Putamen (tissue), 1 donor: ENCODE measurements at regions not wholly inside any gene's neighbourhood (a gene's known extent, or its start where the extent isn't known, plus 50 kb on each side); places are given as distances from the start of the nearest gene placed in this dataset.
"Not testable (repeated sequence)": the region's sequence is repeated elsewhere in the genome, so short reads cannot be mapped to it uniquely, and the experiment has no call there.

Experiments used
- DNase-seq: peaks from one replicate; pipeline ENCODE4 v3.0.0-alpha.2; 2016; ENCODE audit warnings: low spot score

DNA sequence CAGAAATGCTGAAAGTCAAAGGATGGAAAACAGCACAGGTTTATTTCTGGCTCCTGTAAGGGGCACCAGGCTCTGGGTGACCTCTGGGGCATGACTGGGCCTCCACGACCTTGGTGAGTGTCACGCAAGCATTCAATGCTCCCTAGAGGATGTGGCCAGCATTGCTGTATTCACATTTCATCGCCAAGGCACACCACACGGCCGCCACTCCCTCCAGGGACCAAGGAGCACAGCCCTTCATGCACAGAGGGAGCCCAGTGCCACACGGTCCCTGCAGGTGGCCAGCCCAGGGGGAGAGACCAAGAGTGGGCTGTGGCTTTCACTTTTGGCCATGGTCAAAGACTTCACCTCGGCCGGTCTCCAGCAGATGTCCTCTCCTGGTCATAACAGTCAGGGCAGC, 137.4 kb upstream of the TNRC6C start:
- DNase-seq = no peak

GRCh38 chr17:77822302-77823030, 136.0 kb upstream of the TNRC6C start:
- no peak for DNase-seq

- DNase-seq = no peak
These were observed 134.3 kb upstream of the TNRC6C start for GRCh38 chr17:77824102-77824779.

GRCh38 chr17:77824780-77825280, 133.7 kb upstream of the TNRC6C start:
- no peak for DNase-seq

DNA sequence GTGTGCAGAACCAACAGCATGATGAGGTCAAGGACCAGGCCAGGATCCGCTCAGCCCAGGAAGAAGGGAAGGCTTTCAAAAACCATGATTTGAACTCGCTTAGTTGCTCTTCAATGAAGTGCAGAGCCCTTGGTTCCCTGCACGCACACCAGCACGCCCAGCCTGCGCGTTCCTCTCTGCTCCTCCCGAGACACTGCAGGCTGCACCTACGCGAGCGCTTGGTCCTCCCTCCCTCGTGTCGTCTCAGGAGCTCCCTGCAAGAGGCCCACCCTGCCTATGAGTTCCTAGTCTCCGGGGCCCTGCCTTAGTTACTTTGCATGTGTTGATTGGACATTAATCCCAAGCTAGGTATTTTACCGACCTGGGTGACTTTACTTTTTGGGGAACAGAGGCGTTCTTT, 132.9 kb upstream of the TNRC6C start:
- no peak for DNase-seq

DNA sequence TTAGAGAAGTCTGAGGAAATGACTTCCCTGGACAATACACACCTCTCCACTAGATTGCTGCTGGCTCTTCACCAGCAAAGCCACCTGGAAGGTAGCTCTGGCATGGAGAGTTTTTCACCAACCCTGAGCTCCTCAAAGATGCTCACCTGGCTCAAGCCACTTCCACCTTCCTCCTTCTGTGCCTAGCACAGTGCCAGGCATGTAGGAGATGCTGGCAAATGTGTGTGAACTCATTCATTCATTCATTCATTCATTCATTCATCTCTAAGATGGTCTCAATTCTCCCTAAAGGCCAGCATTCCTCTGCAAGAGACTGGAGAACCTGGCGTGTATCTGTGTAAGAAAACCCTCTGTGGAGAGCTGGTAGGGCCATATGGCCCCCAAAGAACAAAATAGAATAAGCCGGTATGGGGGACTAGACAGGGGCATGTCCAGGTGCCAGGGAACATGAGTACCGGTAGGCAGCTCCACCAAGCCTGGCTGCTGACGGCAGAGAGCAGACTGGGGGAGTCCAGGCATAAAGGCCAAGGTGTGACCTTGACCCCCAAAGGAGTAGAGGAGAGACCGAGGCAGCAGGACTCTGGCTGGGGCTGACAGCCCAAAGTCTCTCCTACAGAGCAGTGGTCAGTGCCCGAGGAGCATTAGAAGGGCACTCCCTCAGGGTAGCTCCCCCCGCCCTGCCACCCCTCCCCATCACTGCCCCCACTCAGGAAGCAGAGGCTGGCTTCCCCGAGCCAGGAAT, 132.2 kb upstream of the TNRC6C start:
- DNase-seq = no peak

DNA sequence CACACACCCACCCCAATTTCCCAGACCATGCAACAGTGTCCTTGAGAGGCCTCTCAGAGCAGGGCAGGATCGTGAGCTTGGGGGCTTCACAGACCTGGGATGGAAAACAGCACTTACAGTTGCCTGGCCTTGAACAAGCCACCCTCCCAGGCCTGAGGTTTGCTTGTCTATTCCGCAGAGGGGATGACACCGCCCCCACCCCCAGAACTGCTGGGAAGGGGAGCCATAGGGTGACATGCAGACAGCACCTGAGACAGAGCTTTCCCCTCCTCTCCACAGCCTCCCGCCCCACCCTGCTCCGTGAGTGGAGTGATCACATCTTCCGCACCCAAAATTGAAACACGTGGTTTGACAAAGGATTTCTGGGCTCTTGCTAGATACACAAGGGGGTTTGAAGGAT, 131.5 kb upstream of the TNRC6C start:
- DNase-seq = no peak

DNA sequence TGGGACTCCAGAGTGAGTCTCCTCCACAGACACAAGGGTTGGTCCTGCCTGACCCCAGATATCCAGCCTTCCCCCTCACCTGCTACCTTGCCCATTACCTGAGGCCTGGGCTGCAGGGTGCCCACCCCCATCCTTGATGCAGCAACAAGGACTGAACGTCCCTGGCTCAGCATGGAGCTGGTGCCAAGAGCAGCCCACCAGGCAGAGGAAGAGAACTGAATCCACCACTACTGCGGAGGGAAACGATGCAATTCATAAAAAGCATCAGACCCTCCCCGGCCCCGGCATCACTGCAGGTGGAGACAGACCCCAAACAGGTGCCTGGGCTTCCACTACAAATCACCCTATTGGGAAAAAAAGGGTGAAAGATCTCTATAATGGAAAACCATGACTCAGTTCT, 131.0 kb upstream of the TNRC6C start:
- no peak for DNase-seq

DNA sequence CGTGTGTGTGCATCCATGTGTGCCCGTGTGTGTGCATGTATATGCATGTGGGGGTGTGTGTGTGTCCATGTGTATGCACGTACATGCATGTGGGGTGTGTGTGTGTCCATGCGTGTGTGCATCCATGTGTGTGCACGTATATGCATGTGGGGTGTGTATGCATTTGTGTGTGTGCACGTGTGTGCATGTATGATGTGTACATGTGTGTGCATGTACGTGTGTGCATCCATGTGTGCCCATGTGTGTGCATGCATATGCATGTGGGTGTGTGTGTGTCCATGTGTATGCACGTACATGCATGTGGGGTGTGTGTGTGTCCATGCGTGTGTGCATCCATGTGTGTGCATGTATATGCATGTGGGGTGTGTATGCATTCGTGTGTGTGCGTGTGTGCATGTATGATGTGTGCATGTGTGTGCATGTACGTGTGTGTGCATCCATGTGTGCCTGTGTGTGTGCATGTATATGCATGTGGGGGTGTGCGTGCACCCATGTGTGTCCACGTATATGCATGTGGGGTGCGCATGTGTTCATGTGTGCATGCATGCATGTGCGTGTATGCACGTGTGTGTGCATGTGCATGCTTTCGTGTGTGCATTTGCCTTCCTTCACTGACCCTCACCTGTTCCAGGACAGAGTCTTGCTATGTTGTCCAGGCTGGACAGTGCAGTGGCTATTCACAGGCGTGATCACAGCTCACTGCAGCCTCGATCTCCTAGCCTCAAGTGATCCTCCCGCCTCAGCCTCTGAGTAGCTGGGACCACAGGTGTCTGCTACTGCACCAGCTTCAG, 129.6 kb upstream of the TNRC6C start:
- no peak for DNase-seq

- peak; percentile 39 for DNase-seq
These were observed 128.4 kb upstream of the TNRC6C start for GRCh38 chr17:77829843-77830799.

- no peak for DNase-seq
These were observed 127.6 kb upstream of the TNRC6C start for GRCh38 chr17:77830816-77831473.

- DNase-seq = no peak
These were observed 126.9 kb upstream of the TNRC6C start for GRCh38 chr17:77831474-77832179.

DNA sequence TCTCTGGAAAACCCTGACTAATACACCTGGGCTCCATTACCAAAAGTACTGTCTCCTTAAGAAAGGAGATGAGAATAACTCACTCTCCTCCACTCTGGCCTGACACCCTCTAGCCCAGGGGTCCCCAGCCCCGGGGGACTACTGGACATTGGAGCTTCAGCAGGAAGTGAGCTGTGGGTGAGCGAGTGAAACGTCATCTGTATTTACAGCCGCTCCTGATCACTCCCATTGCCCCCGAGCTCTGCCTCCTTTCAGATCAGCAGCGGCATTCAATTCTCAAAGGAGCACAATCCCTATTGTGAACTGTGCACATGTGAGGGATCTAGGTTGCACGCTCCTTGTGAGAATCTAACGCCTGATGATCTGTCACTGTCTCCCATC, 126.3 kb upstream of the TNRC6C start:
- no peak for DNase-seq

DNA sequence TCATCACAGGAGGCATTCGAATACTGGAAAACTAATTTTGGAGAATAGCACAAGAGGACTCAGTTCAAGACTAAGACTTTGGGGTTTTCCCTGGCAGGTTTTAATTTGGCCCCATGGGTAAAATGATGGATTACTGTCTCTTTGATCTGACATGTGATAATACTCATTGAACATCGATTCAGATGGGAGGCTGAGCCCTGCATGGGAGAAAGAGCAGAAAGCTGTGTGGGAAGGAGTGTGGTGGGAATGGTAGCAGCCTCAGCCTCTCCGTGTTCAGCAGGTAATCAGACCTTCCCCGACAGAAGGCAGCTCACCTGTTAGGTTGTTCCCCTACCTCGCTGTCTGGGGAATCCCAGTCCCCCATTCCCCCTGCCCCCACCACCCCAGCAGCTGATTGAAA, 124.7 kb upstream of the TNRC6C start:
- DNase-seq = no peak

GRCh38 chr17:77834170-77835115, 124.1 kb upstream of the TNRC6C start:
- DNase-seq = no peak

- no peak for DNase-seq
These were observed 121.9 kb upstream of the TNRC6C start for GRCh38 chr17:77836557-77837041.

- not testable (repeated sequence) for DNase-seq
These were observed 121.4 kb upstream of the TNRC6C start for GRCh38 chr17:77837072-77837471.

GRCh38 chr17:77837917-77838316, 120.6 kb upstream of the TNRC6C start:
- no peak for DNase-seq
